ENCODE measurements at regions not wholly inside any gene's neighbourhood (a gene's known extent, or its start where the extent isn't known, plus 50 kb on each side); places are given as distances from the start of the nearest gene placed in this dataset.

GRCh38 chr7:91811236-91811635 is 69.3 kb downstream of the MTERF1 start:
- no peak overlapping the region for H3K4me3 ChIP-seq (ENCODE audit: low read depth, low read length)
- no peak for DNase-seq (ENCODE audit: low read depth)
- no peak for TF ChIP-seq CTCF (IDR thresholded peaks at IDR 0.05; ENCODE audit: control insufficient read depth, extremely low read depth, insufficient read depth)

DNA sequence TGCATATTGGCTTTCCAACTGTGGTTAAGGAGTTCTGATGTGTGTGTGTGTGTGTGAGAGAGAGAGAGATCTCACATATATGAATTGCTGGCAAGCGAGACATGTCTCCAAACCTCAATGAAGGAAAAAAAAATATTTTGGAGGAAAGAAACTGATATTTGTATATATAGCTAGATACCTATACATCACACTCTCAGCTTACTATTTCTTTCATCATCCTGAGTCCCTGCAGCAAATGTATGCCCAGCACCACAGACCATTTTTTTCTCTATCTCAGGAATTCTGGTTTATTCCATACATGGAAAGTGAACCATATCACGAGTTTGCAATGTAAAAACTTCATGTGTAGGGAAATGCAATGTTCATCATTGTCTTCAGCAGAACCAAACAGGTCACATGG is 68.9 kb downstream of the MTERF1 start:
- DNase-seq (ENCODE audit: low read depth), result no peak
- TF ChIP-seq CTCF (IDR thresholded peaks at IDR 0.05; ENCODE audit: control insufficient read depth, extremely low read depth, insufficient read depth), result no peak
- H3K4me3 ChIP-seq (ENCODE audit: low read depth, low read length), result no peak overlapping the region

GRCh38 chr7:91812388-91812787 is 68.1 kb downstream of the MTERF1 start:
- no peak for DNase-seq (ENCODE audit: low read depth)
- TF ChIP-seq CTCF (IDR thresholded peaks at IDR 0.05; ENCODE audit: control insufficient read depth, extremely low read depth, insufficient read depth), result no peak

GRCh38 chr7:91814189-91814588 is 66.3 kb downstream of the MTERF1 start:
- no peak for TF ChIP-seq CTCF (IDR thresholded peaks at IDR 0.05; ENCODE audit: control insufficient read depth, extremely low read depth, insufficient read depth)
- no peak overlapping the region for H3K4me3 ChIP-seq (ENCODE audit: low read depth, low read length)
- no peak for DNase-seq (ENCODE audit: low read depth)

More at GRCh38 chr7:91812388-91812787, 68.1 kb downstream of the MTERF1 start:
- H3K4me3 ChIP-seq (ENCODE audit: low read depth, low read length), result no peak overlapping the region

Data from LNCaP clone FGC (cell line).